Neural crest cell (in vitro differentiated cells): ENCODE measurements at regions not wholly inside any gene's neighbourhood (a gene's known extent, or its start where the extent isn't known, plus 50 kb on each side); places are given as distances from the start of the nearest gene placed in this dataset.

Source experiments
- DNase-seq: peaks from one replicate; pipeline ENCODE4 v3.0.0; 2021; ENCODE audit warnings: low read depth, mixed read lengths, low spot score
- H3K27ac Mint-ChIP-seq: one replicate; pipeline ENCODE4 v1.8.0; 2021; ENCODE audit warnings: mild to moderate bottlenecking, mixed read lengths; ENCODE audit not compliant: unreplicated experiment
- H3K27me3 Mint-ChIP-seq: 2 replicates; pipeline ENCODE4 v1.8.0; 2021; ENCODE audit warnings: low read depth, mild to moderate bottlenecking, mixed read lengths
- H3K36me3 Mint-ChIP-seq: 2 replicates; pipeline ENCODE4 v1.8.0; 2021; ENCODE audit warnings: low read depth, mild to moderate bottlenecking, mixed read lengths
- H3K4me1 Mint-ChIP-seq: 2 replicates; pipeline ENCODE4 v1.8.0; 2021; ENCODE audit warnings: mixed read lengths
- H3K4me3 Mint-ChIP-seq: one replicate; pipeline ENCODE4 v1.8.0; 2021; ENCODE audit warnings: mild to moderate bottlenecking, mixed read lengths
- H3K9me3 Mint-ChIP-seq: 2 replicates; pipeline ENCODE4 v1.8.0; 2021; ENCODE audit warnings: mixed read lengths
- TF ChIP-seq, protein P1 (sequence below): fragments of 200-600 bp; sonication (generic); conservative IDR thresholded peaks from 2 replicates; pipeline ENCODE4 v1.5.0; 2021; ENCODE audit warnings: antibody characterized with exemption, mild to moderate bottlenecking

DNA sequence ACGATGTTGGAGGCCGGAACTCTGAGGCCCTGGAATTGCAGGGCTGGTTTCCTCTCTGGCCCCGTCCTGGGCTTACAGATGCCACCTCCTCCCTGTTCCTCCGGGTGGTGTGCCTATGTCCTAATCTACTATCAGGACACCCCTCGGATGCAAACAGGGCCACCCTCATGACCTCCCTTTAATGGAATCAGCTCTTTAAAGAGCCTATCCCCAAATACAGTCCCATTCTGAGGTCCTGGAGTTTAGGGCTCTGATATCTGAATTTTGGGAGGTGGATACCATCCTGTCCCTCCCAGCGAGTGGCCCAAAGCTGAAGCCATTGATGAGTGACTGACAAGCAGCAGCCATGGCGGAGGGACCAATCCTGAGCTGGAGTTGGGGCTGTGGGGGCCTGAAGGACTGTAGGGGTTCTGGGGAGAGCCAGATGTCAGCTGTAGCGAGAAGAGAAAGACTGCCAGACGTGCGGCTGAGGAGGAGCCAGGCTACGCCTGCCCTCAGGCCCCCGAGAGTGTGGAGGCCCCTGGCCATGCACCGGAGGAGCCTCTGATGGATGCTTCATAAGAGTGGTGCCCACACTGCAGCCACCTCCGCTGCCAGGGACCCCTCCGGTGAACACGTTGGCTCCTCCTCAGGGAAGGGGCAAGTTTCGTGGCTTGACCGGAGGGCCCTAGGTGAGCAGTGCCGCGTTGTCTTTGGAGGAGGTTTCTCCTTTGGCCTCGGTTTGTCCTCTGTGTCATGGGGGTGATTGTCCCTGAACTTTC lies 100.2 kb downstream of the KIF26A start:
- Mint-ChIP-seq H3K27me3 (peaks cover 3% of the 10 kb centered on the region), H3K27ac (no peak overlapping the region), H3K9me3 (peaks cover 11% of the 10 kb centered on the region), H3K4me3 (no peak overlapping the region), H3K4me1 (no peaks in the 10 kb centered on the region), H3K36me3 (peaks cover 2% of the 10 kb centered on the region)
- TF ChIP-seq, protein P1, sequence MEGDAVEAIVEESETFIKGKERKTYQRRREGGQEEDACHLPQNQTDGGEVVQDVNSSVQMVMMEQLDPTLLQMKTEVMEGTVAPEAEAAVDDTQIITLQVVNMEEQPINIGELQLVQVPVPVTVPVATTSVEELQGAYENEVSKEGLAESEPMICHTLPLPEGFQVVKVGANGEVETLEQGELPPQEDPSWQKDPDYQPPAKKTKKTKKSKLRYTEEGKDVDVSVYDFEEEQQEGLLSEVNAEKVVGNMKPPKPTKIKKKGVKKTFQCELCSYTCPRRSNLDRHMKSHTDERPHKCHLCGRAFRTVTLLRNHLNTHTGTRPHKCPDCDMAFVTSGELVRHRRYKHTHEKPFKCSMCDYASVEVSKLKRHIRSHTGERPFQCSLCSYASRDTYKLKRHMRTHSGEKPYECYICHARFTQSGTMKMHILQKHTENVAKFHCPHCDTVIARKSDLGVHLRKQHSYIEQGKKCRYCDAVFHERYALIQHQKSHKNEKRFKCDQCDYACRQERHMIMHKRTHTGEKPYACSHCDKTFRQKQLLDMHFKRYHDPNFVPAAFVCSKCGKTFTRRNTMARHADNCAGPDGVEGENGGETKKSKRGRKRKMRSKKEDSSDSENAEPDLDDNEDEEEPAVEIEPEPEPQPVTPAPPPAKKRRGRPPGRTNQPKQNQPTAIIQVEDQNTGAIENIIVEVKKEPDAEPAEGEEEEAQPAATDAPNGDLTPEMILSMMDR = no peak
- no peak for DNase-seq

DNA sequence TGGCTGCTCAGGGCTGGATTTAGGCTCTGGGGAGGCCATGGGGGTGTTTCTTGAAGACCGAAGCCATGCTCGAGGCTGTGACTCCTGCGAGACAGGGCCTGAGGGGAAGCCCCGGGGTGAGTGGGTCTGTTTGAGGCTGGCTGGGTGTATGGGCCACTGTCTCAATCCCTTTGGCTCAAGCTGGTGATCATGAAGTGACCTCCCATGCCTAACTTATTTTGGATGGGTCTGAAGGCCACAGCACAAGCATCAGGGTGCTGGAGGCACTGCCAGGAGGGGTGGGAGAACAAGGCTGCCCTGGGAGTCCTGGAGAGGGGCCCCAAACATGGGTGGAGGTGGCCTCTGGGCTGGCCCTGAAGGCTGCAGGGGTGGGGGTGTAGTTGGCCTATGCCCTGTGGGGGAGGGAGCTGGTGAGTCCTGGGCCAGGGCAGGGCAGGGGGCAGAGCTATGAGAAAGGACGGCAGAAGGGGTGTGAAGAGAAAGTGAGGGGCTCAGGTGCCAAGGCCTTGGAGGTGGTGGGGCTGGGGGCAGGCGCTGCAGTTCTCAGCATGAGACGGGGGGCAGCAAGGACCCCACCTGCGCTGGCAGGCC lies 100.9 kb downstream of the KIF26A start:
- no peak overlapping the region for H3K4me3 Mint-ChIP-seq
- no peak overlapping the region for H3K27ac Mint-ChIP-seq

DNA sequence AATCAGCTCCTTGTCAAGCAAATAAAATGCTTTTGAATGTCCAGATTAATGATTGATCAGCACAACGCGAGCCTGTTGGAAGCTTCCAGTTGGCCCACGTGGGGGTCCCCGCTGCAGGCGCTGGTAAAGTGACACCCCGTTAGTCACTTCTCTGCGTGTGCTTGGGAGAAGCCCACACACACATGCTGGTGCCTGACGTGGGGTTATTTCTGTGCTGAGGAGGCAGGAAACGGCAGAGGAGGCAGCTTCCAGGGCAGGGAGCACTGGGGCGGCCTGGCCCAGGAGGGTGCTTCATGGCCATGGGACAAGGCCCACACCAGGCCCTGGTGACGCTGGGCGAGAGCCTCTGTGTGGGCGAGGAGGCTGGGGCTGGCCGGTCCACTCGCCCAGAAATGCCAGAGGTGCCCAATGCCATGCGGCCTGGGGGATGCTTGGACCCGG lies 101.5 kb downstream of the KIF26A start:
- H3K4me3 Mint-ChIP-seq = no peak overlapping the region
- no peak overlapping the region for H3K27ac Mint-ChIP-seq
- H3K27me3 Mint-ChIP-seq = peaks cover 3% of the 10 kb centered on the region
- TF ChIP-seq, protein P1 = no peak
- H3K9me3 Mint-ChIP-seq = peaks cover 9% of the 10 kb centered on the region
- H3K36me3 Mint-ChIP-seq = peaks cover 2% of the 10 kb centered on the region
- no peaks in the 10 kb centered on the region for H3K4me1 Mint-ChIP-seq
- DNase-seq = no peak

More for the DNA sequence above, 100.9 kb downstream of the KIF26A start:
- Mint-ChIP-seq H3K36me3 (peaks cover 2% of the 10 kb centered on the region), H3K27me3 (peaks cover 3% of the 10 kb centered on the region), H3K9me3 (peaks cover 9% of the 10 kb centered on the region), H3K4me1 (no peaks in the 10 kb centered on the region)
- TF ChIP-seq, protein P1 = no peak
- no peak for DNase-seq

DNA sequence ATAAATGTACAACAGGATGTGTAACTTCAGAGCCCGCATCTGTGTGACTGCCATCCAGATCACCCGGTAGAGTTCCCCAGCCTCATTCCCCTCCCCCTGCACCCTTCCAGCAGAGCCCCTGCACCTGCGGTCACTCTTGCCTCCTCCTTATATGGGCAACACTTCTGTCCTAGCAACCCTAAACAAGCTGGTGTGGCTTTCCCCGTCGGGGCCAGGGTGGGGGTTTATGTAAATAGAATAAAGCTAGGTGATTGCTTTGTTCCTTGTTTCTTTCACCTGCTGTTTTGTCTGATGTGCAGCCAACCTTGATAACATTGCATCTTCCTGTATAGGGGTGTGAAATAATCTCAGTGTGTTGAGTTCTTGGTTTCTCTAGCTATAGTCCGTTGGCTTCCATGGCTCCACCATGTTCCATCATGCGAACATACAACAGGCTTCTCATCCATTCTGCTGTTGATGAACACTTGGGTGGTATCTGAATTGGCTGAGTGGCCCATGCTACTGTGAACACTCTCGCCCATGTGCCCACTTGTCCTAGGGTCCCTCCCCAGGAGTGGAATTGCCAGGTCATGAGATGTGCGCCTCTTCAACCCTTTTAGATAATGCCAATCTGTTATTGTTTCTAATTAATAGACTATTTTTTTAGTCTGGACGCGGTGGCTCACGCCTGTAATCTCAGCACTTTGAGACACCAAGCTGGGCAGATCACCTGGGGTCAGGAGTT lies 102.2 kb downstream of the KIF26A start:
- Mint-ChIP-seq H3K4me3 (no peak overlapping the region), H3K27me3 (peaks cover 3% of the 10 kb centered on the region), H3K9me3 (peaks cover 7% of the 10 kb centered on the region), H3K4me1 (no peaks in the 10 kb centered on the region), H3K27ac (no peak overlapping the region), H3K36me3 (peaks cover under 1% of the 10 kb centered on the region)
- no peak for DNase-seq
- TF ChIP-seq, protein P1 = no peak

DNA sequence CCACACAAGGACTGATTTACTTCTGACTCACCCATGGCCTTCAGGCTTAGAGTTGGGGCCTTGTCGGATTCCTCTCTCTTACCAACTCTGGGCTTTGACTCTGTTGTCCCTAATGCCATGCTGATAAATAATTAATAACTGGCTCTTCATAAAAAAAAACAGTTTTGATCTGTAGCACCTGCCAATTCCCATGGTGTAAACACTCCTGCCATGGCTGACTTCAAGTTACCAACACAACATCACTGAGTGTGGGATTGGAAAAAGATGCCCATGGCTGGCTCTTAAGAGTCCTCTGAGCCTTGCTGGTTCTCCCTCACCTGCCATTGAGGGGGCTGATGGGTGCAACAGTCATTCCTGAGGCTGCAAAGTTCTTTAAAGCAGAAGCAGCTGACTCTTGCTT lies 104.8 kb downstream of the KIF26A start:
- no peak for DNase-seq
- no peak overlapping the region for H3K4me3 Mint-ChIP-seq
- no peaks in the 10 kb centered on the region for H3K27me3 Mint-ChIP-seq
- no peaks in the 10 kb centered on the region for H3K9me3 Mint-ChIP-seq
- H3K36me3 Mint-ChIP-seq = no peaks in the 10 kb centered on the region
- no peak overlapping the region for H3K27ac Mint-ChIP-seq
- H3K4me1 Mint-ChIP-seq = no peaks in the 10 kb centered on the region
- TF ChIP-seq, protein P1 = no peak
